ENCODE measurements at regions not wholly inside any gene's neighbourhood (a gene's known extent, or its start where the extent isn't known, plus 50 kb on each side); places are given as distances from the start of the nearest gene placed in this dataset.

- FAIRE-seq, result no peak
Observed at GRCh38 chr18:33805592-33805991, 227.6 kb downstream of the ASXL3 start.

DNA sequence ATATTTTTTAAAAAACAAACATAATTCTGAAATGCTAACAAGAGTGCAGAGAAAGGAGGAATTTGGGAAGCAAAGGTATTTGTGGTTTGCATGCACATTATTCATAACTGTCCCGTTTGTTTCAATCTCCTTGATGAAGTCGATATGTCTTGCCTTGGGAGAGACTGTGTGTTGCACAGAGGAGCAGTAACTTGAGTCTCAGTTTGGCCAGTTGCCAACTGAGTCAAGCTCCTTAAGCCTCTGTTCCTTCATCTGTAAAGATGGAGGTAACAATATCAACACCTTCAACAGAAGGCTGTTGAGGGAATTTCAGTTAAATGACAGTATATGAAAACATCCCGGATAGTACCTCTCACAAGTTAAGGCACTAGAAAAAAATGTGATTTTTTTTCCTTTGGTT is 226.2 kb downstream of the ASXL3 start:
- FAIRE-seq, result no peak

DNA sequence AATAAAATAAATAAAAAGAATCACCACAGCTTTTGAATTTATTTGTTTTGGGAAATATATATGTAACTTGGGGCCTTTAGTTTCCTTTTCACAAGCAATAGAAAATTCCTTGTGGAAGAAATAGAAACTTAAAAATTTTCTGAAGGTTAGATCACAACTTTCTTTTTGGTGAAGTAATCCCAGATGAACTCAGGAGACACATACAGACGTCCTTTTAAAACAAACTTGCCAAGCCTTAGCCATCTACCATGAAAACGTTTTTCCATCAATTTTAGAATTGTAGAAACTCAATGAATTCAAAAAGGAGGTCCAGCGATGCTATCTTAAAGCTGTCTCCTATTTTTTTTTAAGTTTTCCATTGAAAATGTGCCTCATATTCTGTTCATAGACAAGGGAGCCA is 225.6 kb downstream of the ASXL3 start:
- no peak for FAIRE-seq

- no peak for FAIRE-seq
Observed at GRCh38 chr18:33802955-33803354, 224.9 kb downstream of the ASXL3 start.
